Activated T-helper 2 cell treated with anti-CD3 and anti-CD28 coated beads, Interferon-gamma antibody, Interleukin-2, Interleukin-4, amounts not matched to agents 10 μg/mL and 5 μg/mL and 100 μg/mL, durations not matched to agents 14 hours and 24 hours and 36 hours (primary cell): ENCODE measurements at regions not wholly inside any gene's neighbourhood (a gene's known extent, or its start where the extent isn't known, plus 50 kb on each side); places are given as distances from the start of the nearest gene placed in this dataset.

Source experiments
- DNase-seq: peaks from one replicate; pipeline ENCODE4 v3.0.0; 2021; ENCODE audit warnings: low spot score
- H3K27ac Mint-ChIP-seq: one replicate; pipeline ENCODE4 v1.8.0; 2021; ENCODE audit warnings: mixed read lengths
- H3K27me3 Mint-ChIP-seq: one replicate; pipeline ENCODE4 v1.8.0; 2021; ENCODE audit warnings: low read depth, mixed read lengths
- H3K36me3 Mint-ChIP-seq: one replicate; pipeline ENCODE4 v1.8.0; 2021; ENCODE audit warnings: low read depth, mixed read lengths
- H3K4me1 Mint-ChIP-seq: one replicate; pipeline ENCODE4 v1.8.0; 2021; ENCODE audit warnings: low read depth, mixed read lengths
- H3K4me3 Mint-ChIP-seq: one replicate; pipeline ENCODE4 v1.8.0; 2021; ENCODE audit warnings: low read depth, mild to moderate bottlenecking, moderate library complexity, mixed read lengths
- H3K9me3 Mint-ChIP-seq: one replicate; pipeline ENCODE4 v1.8.0; 2021; ENCODE audit warnings: mixed read lengths
- intact Hi-C: fragments of 100-400 bp; cut with micrococcal nuclease; formaldehyde crosslinking; loops from one replicate; pipeline ENCODE4 v1.15.1; 2023

- H3K9me3 Mint-ChIP-seq = no peaks in the 10 kb centered on the region
- no peak for DNase-seq
- peaks cover 14% of the 10 kb centered on the region for H3K27me3 Mint-ChIP-seq
- peaks cover 11% of the 10 kb centered on the region for H3K4me1 Mint-ChIP-seq
- H3K4me3 Mint-ChIP-seq = no peak overlapping the region
- no peaks in the 10 kb centered on the region for H3K36me3 Mint-ChIP-seq
- H3K27ac Mint-ChIP-seq = no peak overlapping the region
- intact Hi-C loops = no loop called here
These were observed 69.1 kb upstream of the SNRK start for GRCh38 chr3:43217206-43217605.

DNA sequence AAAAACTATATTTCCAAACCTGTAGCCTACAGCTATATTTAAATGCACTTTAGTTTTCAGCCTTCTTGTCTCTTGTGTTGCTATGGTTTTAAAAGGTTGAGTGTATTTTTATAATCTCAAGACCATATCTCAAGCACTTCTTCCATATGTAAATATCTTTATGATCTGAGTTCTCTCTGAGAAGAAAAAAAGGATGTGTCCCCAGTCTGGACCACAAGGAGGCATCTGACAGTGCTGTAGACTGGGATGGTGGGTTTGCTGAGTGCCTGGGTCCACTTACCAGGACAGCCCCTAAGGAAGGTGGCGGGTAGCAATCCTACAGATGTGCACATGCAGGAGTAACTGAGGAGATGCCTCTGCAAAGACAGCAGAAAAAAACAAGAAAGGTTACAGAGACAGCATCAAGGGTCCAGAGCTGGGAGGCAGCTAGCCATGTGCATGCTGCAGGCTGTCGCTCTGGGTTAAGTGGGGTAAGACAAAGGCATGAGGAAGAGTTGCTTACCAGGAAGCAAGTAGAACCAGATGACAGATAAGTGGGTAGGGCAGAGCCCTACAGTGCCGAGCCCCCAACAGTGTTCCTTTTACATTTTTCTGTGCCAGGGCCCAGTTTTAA lies 70.6 kb upstream of the SNRK start:
- intact Hi-C loops = no loop called here
- H3K9me3 Mint-ChIP-seq = no peaks in the 10 kb centered on the region

DNA sequence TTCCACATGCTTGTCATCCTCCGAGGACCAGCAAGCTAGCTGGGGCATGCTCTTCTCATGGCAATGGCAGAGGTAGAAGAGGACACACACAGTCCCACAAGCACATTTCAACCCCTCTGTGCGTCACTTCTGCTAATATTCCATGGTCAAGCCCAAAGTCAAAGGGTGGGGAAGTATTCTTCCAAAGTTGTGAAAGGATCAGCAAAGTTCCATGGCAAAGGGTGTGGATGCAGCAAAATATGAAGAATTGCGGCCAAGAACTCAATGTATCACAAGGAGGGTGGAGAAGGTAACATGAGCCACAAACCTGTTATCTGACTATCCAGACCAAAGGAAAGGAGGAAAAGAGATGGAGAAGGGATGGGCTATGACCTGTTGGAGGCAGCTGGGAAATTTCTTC lies 71.2 kb upstream of the SNRK start:
- Mint-ChIP-seq H3K4me1 (peaks cover 10% of the 10 kb centered on the region), H3K36me3 (no peaks in the 10 kb centered on the region)

More for the DNA sequence above, 70.6 kb upstream of the SNRK start:
- no peaks in the 10 kb centered on the region for H3K36me3 Mint-ChIP-seq
- no peak overlapping the region for H3K4me3 Mint-ChIP-seq
- no peak overlapping the region for H3K27ac Mint-ChIP-seq
- H3K4me1 Mint-ChIP-seq = peaks cover 10% of the 10 kb centered on the region
- peaks cover 14% of the 10 kb centered on the region for H3K27me3 Mint-ChIP-seq
- no peak for DNase-seq

GRCh38 chr3:43214616-43215015 lies 71.7 kb upstream of the SNRK start:
- H3K4me3 Mint-ChIP-seq = no peak overlapping the region
- intact Hi-C loops = no loop called here
- H3K27me3 Mint-ChIP-seq = peaks cover 12% of the 10 kb centered on the region
- H3K4me1 Mint-ChIP-seq = peaks cover 10% of the 10 kb centered on the region
- no peak for DNase-seq
- no peaks in the 10 kb centered on the region for H3K9me3 Mint-ChIP-seq
- H3K27ac Mint-ChIP-seq = no peak overlapping the region
- H3K36me3 Mint-ChIP-seq = no peaks in the 10 kb centered on the region

More for the DNA sequence above, 71.2 kb upstream of the SNRK start:
- no peak for DNase-seq
- intact Hi-C loops = no loop called here
- Mint-ChIP-seq H3K4me3 (no peak overlapping the region), H3K9me3 (no peaks in the 10 kb centered on the region), H3K27me3 (peaks cover 12% of the 10 kb centered on the region), H3K27ac (no peak overlapping the region)

GRCh38 chr3:43213631-43214030 lies 72.7 kb upstream of the SNRK start:
- DNase-seq = no peak
- Mint-ChIP-seq H3K4me3 (no peak overlapping the region), H3K4me1 (peaks cover 10% of the 10 kb centered on the region), H3K27me3 (peaks cover 8% of the 10 kb centered on the region), H3K27ac (no peak overlapping the region), H3K36me3 (no peaks in the 10 kb centered on the region), H3K9me3 (no peaks in the 10 kb centered on the region)
- intact Hi-C loops = no loop called here

DNA sequence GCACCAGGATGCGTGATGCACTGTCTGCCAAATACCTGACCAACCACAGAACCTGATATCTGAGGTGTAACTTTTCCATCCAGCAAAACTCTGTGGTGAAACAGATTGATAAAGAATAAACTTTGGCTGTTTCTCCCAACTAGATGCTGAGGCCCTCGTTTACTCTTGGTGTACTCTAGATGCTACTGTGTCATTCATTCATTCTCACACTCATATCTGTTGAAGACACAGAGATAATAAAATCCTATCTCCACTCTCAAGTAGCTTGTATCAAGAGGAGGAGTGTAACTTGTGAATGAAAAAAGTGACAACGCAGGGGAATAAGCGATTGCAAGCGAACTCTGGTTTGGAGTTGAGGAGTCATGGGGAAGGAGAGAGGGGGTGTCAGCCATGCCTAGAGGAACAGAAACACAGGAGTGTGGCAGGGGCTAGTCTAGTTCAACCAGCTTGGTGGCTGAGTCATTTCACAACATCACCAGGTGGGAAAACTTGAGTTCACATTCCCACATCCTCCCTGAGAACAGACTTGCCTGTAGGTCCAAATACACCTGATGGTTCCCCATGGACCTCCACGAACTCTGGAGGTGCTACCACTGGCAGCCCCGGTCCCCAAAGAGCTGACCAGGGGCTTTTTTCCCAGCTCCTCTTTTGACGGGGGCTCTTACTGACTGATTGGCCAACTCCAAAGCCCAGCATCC lies 73.3 kb upstream of the SNRK start:
- Mint-ChIP-seq H3K27me3 (peaks cover 8% of the 10 kb centered on the region), H3K36me3 (no peaks in the 10 kb centered on the region), H3K4me3 (no peak overlapping the region), H3K4me1 (peaks cover 10% of the 10 kb centered on the region), H3K9me3 (no peaks in the 10 kb centered on the region), H3K27ac (no peak overlapping the region)
- intact Hi-C loops = no loop called here
- no peak for DNase-seq

DNA sequence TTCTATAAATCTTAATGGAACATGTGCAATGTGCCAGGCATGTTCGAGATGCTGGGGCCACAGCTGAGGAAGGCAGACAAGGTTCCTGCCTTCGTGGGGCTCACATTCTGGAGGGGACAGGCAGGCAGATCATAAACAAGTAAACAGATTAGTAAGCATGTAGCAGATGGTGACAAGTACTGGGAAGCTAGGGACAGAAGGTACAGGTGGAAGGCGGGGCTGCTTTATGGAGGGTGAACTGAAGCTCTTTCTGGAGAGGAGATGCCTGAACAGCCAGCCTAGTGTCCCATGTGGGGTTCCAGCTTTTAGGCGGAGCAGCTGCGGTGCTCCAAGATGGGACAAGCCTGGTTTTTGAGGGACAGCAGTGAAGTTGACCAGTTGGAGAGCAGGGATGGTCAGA lies 74.7 kb upstream of the SNRK start:
- H3K4me3 Mint-ChIP-seq = no peak overlapping the region
- H3K9me3 Mint-ChIP-seq = no peaks in the 10 kb centered on the region
- peaks cover 6% of the 10 kb centered on the region for H3K27me3 Mint-ChIP-seq
- intact Hi-C loops = no loop called here
- DNase-seq = no peak
- no peak overlapping the region for H3K27ac Mint-ChIP-seq
- no peaks in the 10 kb centered on the region for H3K36me3 Mint-ChIP-seq
- peaks cover 6% of the 10 kb centered on the region for H3K4me1 Mint-ChIP-seq

- peaks cover 2% of the 10 kb centered on the region for H3K4me1 Mint-ChIP-seq
- intact Hi-C loops = no loop called here
These were observed 76.0 kb upstream of the SNRK start for GRCh38 chr3:43210049-43211027.

DNA sequence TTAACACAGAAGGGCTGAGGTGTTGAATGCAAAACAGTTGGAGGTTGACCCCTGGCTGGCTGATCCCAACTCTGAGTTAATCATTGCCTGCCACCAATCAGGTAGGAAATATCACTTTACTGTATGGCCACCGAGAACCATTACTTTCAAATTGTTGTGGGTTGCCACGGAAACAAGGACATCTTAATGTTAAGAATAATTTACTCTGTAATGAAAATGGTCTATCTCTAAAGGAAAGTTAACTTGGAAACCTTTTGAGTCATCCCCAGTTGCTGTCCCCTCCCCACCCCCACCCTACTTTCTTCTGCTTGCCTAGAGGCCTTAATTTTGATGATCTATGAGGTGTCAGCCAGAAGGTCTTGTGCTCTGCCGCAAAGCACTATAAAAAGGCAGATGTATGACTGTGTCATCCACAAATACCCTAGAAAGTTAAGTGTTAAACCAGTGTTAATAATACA lies 78.7 kb upstream of the SNRK start:
- Mint-ChIP-seq H3K36me3 (no peaks in the 10 kb centered on the region), H3K4me3 (no peak overlapping the region), H3K9me3 (no peaks in the 10 kb centered on the region), H3K4me1 (no peaks in the 10 kb centered on the region), H3K27ac (no peak overlapping the region), H3K27me3 (peaks cover 1% of the 10 kb centered on the region)
- no peak for DNase-seq
- intact Hi-C loops = no loop called here

More at GRCh38 chr3:43210049-43211027, 76.0 kb upstream of the SNRK start:
- Mint-ChIP-seq H3K36me3 (no peaks in the 10 kb centered on the region), H3K9me3 (no peaks in the 10 kb centered on the region), H3K4me3 (no peak overlapping the region), H3K27me3 (peaks cover 3% of the 10 kb centered on the region), H3K27ac (no peak overlapping the region)
- no peak for DNase-seq

GRCh38 chr3:43206632-43207031 lies 79.7 kb upstream of the SNRK start:
- DNase-seq = no peak
- intact Hi-C loops = no loop called here
- H3K9me3 Mint-ChIP-seq = no peaks in the 10 kb centered on the region
- peaks cover 1% of the 10 kb centered on the region for H3K27me3 Mint-ChIP-seq
- no peak overlapping the region for H3K27ac Mint-ChIP-seq
- H3K4me1 Mint-ChIP-seq = no peaks in the 10 kb centered on the region
- no peaks in the 10 kb centered on the region for H3K36me3 Mint-ChIP-seq
- H3K4me3 Mint-ChIP-seq = no peak overlapping the region

- Mint-ChIP-seq H3K4me3 (no peak overlapping the region), H3K27me3 (peaks cover 6% of the 10 kb centered on the region), H3K9me3 (no peaks in the 10 kb centered on the region), H3K4me1 (no peaks in the 10 kb centered on the region), H3K36me3 (no peaks in the 10 kb centered on the region), H3K27ac (no peak overlapping the region)
- no peak for DNase-seq
- intact Hi-C loops = no loop called here
These were observed 80.2 kb upstream of the SNRK start for GRCh38 chr3:43206105-43206504.

GRCh38 chr3:43203022-43203421 lies 83.3 kb upstream of the SNRK start:
- Mint-ChIP-seq H3K27me3 (peaks cover 27% of the 10 kb centered on the region), H3K36me3 (no peaks in the 10 kb centered on the region), H3K4me1 (peaks cover 11% of the 10 kb centered on the region), H3K27ac (no peak overlapping the region), H3K9me3 (peaks cover 9% of the 10 kb centered on the region), H3K4me3 (no peak overlapping the region)
- intact Hi-C loops = no loop called here
- no peak for DNase-seq

DNA sequence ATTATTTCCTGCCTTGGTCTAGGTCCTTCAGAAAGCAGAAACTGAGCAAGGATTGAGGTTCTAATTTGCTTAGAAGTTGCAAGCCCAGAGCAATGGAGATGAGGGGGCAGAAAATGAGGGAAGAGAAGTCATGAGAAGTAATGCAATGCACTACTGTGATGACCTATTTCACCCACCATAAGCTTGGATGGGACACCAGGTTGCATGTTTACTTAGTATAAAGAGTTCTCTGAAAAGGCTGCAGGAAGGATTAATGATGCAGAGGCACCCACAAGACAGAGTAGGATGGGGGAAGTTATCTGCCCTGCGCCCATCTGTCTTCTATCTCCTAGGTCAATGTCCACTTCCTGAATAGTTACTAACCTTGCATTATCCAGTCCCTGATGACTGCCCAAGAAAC lies 84.8 kb upstream of the SNRK start:
- Mint-ChIP-seq H3K4me1 (peaks cover 11% of the 10 kb centered on the region), H3K36me3 (no peaks in the 10 kb centered on the region), H3K4me3 (no peak overlapping the region), H3K27ac (no peak overlapping the region), H3K9me3 (peaks cover 9% of the 10 kb centered on the region), H3K27me3 (peaks cover 35% of the 10 kb centered on the region)
- DNase-seq = no peak
- intact Hi-C loops = no loop called here
